Glutamatergic neuron (in vitro differentiated cells): ENCODE measurements at regions not wholly inside any gene's neighbourhood (a gene's known extent, or its start where the extent isn't known, plus 50 kb on each side); places are given as distances from the start of the nearest gene placed in this dataset.

Source experiments
- DNase-seq: peaks from one replicate; pipeline ENCODE4 v3.0.0; 2022
- H3K27ac Mint-ChIP-seq: one replicate; pipeline ENCODE4 v1.8.0; 2020; ENCODE audit warnings: mild to moderate bottlenecking, mixed read lengths, inconsistent platforms; ENCODE audit not compliant: unreplicated experiment
- H3K27me3 Mint-ChIP-seq: one replicate; pipeline ENCODE4 v1.8.0; 2020; ENCODE audit warnings: mild to moderate bottlenecking, moderate library complexity, mixed read lengths, inconsistent platforms; ENCODE audit not compliant: unreplicated experiment
- H3K36me3 Mint-ChIP-seq: one replicate; pipeline ENCODE4 v1.8.0; 2020; ENCODE audit warnings: mild to moderate bottlenecking, mixed read lengths, inconsistent platforms; ENCODE audit not compliant: unreplicated experiment
- H3K4me1 Mint-ChIP-seq: one replicate; pipeline ENCODE4 v1.8.0; 2020; ENCODE audit warnings: mild to moderate bottlenecking, low read depth, mixed read lengths, inconsistent platforms; ENCODE audit not compliant: unreplicated experiment
- H3K4me3 Mint-ChIP-seq: one replicate; pipeline ENCODE4 v1.8.0; 2020; ENCODE audit warnings: mild to moderate bottlenecking, mixed read lengths, inconsistent platforms; ENCODE audit not compliant: unreplicated experiment
- H3K9me3 Mint-ChIP-seq: one replicate; pipeline ENCODE4 v1.8.0; 2020; ENCODE audit warnings: mild to moderate bottlenecking, moderate library complexity, mixed read lengths, inconsistent platforms; ENCODE audit not compliant: unreplicated experiment
- TF ChIP-seq, protein P1 (sequence below): fragments of 200-600 bp; sonication (generic); IDR thresholded peaks from one replicate; pipeline ENCODE4 v1.5.0; 2021; ENCODE audit not compliant: partially characterized antibody, unreplicated experiment

DNA sequence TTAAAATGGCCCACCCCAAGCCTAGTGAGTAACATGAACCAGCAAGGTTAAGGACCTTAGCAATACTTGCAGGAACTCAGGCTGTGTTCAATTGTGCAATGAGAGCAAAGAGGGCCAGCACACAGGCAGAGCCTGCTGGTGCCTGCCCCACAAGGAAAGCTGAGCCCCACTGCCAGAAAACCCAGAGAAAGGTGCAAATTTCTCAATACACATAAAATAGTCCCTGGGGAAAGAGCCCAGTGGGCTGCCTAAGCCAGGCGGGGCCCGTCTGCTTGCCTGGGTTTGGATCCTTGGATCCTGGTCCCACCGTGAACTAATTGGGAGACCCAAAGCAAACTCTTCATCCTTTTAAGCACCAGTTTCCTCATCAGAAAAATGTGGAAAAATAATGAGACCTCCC is 128.5 kb upstream of the CACNA1E start:
- Mint-ChIP-seq H3K36me3 (no peaks in the 10 kb centered on the region), H3K27me3 (peaks cover 4% of the 10 kb centered on the region), H3K4me3 (no peak overlapping the region), H3K9me3 (no peaks in the 10 kb centered on the region), H3K27ac (no peak overlapping the region), H3K4me1 (no peaks in the 10 kb centered on the region)
- TF ChIP-seq, protein P1, sequence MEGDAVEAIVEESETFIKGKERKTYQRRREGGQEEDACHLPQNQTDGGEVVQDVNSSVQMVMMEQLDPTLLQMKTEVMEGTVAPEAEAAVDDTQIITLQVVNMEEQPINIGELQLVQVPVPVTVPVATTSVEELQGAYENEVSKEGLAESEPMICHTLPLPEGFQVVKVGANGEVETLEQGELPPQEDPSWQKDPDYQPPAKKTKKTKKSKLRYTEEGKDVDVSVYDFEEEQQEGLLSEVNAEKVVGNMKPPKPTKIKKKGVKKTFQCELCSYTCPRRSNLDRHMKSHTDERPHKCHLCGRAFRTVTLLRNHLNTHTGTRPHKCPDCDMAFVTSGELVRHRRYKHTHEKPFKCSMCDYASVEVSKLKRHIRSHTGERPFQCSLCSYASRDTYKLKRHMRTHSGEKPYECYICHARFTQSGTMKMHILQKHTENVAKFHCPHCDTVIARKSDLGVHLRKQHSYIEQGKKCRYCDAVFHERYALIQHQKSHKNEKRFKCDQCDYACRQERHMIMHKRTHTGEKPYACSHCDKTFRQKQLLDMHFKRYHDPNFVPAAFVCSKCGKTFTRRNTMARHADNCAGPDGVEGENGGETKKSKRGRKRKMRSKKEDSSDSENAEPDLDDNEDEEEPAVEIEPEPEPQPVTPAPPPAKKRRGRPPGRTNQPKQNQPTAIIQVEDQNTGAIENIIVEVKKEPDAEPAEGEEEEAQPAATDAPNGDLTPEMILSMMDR = no peak
- DNase-seq = no peak

DNA sequence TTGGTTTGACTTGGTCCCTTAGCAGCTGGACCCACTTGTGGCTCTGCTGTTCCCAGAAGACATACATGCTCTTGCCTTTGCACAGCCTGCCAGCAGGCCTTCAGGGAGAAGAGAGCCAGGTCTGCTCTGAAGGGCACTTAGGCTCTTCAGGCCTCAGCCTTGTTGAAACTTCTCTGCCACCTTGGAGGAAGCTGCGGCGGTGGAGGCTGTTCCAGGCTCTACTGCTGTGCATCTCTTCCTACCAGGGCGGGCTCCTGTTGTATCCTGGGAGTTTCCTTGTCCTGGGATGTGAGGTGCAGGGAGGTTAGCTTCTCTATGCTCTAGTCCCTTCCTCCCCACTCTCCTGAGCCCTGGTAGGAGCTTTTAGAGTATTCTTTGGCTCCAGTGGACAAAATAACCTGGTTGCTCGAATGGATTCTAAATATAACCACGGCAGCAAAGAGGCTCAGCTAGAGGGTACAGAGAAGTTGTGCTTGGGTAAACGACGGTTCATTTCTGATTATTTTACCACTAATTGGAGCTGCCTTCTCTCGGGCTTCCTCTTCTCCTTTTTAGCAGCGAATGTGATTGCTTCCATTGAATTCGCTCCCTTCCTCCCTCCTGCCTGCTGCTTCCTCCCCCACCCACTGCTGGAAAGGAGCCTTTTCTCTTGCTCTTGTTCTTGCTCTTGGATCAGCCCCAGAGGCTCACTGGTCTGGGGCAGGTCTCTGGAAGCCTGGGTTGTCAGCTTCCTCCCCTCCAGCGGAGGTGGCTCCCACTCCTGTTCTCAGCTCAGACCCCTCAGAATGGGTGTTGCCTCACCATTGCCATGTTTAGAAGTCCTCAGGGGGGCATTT is 126.6 kb upstream of the CACNA1E start:
- TF ChIP-seq, protein P1 = no peak
- no peak for DNase-seq
- Mint-ChIP-seq H3K9me3 (no peaks in the 10 kb centered on the region), H3K36me3 (no peaks in the 10 kb centered on the region), H3K4me1 (no peaks in the 10 kb centered on the region), H3K4me3 (no peak overlapping the region), H3K27me3 (peaks cover 2% of the 10 kb centered on the region), H3K27ac (no peak overlapping the region)

DNA sequence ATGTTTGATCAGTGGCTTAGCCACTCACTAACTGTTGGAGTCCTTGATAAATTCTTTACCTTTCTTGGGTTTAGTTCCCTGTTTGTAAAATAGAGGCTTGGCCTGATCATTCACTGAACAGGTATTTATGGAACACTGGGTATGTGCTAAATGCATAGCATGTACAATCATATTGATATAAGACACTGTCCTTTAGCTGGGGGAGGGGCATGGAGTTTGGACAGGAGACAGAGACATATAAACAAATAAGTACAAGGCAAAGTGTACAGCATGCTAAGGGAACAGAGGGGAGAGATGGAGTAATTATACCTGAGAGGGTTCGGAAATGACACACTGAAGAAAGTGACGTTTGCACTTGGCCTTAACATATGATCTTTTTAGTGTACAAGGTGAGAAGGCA is 124.3 kb upstream of the CACNA1E start:
- no peak for DNase-seq
- Mint-ChIP-seq H3K4me3 (no peak overlapping the region), H3K36me3 (no peaks in the 10 kb centered on the region), H3K27me3 (peaks cover 2% of the 10 kb centered on the region), H3K9me3 (no peaks in the 10 kb centered on the region), H3K27ac (no peak overlapping the region), H3K4me1 (no peaks in the 10 kb centered on the region)
- TF ChIP-seq, protein P1 = no peak

DNA sequence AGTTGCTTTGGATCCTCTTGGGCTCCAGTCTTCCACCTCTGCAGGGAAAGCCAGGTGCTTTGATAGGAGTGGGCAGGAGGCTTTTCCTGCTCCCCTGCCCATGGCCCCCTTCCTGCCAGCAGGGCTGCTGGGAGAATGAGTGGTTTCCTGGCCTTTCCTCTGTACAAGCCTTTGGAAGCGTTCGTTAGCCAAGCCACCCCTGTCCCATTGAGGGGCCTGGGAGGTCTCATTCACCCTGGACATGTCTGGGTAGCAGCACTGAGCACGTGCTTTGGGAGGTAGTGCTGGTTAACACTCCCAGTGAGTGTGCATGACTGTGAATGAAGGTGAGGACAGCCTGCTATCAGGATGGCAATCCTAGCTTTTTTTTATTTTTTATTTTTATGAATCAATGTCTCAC is 118.5 kb upstream of the CACNA1E start:
- no peaks in the 10 kb centered on the region for H3K36me3 Mint-ChIP-seq
- TF ChIP-seq, protein P1 = no peak
- no peak overlapping the region for H3K4me3 Mint-ChIP-seq
- H3K9me3 Mint-ChIP-seq = no peaks in the 10 kb centered on the region
- no peak for DNase-seq
- H3K27me3 Mint-ChIP-seq = peaks cover 2% of the 10 kb centered on the region
- no peak overlapping the region for H3K27ac Mint-ChIP-seq
- no peaks in the 10 kb centered on the region for H3K4me1 Mint-ChIP-seq

DNA sequence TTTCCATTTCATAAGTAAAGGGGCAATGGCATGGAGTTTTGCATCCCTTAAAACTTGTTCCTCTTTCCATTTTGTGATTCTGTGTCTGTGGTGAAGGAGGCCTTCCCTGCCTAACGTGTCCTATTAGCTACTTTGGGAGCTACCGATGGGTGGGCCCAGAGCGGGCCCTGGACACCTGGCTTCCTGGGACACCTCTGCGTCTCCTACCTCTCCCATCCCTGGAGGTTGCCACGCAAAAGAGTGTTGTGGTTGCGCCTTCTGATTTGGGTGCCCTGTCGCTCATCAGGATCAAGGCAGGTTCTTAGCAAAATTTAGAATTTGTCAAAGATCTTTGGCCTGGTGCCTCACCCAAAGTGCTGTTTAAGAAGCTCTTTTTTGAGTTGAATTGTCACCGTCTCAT is 116.4 kb upstream of the CACNA1E start:
- DNase-seq = no peak
- Mint-ChIP-seq H3K4me3 (no peak overlapping the region), H3K9me3 (no peaks in the 10 kb centered on the region), H3K36me3 (no peaks in the 10 kb centered on the region), H3K27ac (no peak overlapping the region), H3K27me3 (no peaks in the 10 kb centered on the region), H3K4me1 (no peaks in the 10 kb centered on the region)
- TF ChIP-seq, protein P1 = no peak
